ENCODE measurements at regions not wholly inside any gene's neighbourhood (a gene's known extent, or its start where the extent isn't known, plus 50 kb on each side); places are given as distances from the start of the nearest gene placed in this dataset. TPM values are rescaled to one million over a fixed set of nuclear protein-coding genes. Genes with fewer than 3 reads are reported as not detected.

DNA sequence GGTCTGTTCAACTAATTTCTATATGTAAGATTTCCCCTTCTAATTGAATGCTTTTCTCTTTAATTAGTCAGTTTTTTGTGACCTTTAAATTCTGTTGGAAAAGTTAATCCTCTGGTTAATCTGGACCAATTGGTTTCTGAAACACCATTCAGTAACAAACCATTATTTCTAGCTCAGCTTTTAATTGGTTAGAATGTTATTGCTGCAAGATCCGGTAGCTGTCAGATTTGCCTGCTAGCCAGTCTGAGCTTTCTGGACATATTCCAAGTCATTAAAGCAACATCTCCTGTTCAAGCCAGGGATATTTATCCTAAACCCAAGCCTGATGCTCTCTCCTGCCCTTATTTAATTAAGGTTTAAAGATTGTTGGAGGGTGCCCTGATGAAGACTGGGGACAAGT lies 55.1 kb upstream of the FBXL4 start:
- intact Hi-C loops (cut with micrococcal nuclease) = no loop called here
- ATAC-seq (no peak), DNase-seq (no peak)

DNA sequence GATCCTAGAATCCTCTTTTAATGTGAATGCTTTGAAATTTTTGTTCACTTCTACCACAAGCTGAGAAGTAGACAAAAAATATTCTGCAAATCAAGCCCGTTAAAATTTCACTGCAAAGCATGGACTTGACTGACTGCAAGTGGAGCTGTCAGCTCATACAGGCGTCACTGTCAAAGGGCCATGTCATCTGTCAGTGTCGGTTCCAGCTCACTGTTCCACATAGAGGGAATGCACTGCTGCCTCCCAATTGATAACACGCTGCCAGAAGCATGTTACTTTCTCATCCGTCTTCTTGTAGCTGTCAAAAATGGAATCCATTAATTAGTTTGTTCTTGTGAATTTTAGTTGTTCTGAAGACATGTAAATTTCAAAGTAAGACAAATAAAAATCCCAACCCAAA lies 50.4 kb upstream of the FBXL4 start:
- peak; percentile 96 for ATAC-seq
- intact Hi-C loops (cut with micrococcal nuclease) = no loop called here

More for the DNA sequence above, 50.4 kb upstream of the FBXL4 start:
- peak; percentile 36 for DNase-seq

Small RNA genes in the stretch of these regions (microRNA-seq; reads per million reads assigned to microRNA genes)
- not detected for gene MIR548AI (ENCODE audit: borderline number of aligned reads)
